ENCODE measurements at regions not wholly inside any gene's neighbourhood (a gene's known extent, or its start where the extent isn't known, plus 50 kb on each side); places are given as distances from the start of the nearest gene placed in this dataset.
"Not testable (repeated sequence)": the region's sequence is repeated elsewhere in the genome, so short reads cannot be mapped to it uniquely, and the experiment has no call there.

DNA sequence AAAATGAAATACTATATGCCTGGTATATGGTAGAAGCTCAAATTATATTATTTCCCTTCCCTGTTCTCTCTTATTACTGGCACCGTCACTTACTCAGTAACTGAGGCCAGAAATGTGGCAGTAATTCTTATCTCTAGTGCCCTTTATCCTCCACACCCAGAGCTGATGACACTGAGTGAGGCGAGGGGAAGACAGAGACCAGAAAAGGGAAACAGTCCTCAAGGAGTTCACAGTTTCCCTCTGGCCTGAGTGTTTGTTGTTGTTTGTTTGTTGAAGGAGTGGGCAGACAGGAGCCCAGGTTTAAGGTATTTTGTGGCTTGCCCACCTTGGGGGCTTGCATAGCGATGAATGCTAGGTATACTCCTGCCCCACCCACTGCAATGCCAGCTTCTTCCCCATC is 101.5 kb upstream of the FNDC3A start:
- Histone ChIP-seq H3K4me1 (ENCODE audit: control insufficient read depth, low read depth, low read length) (peaks cover 31% of the 10 kb centered on the region), H3K36me3 (ENCODE audit: control insufficient read depth, low read depth, low read length) (no peaks in the 10 kb centered on the region), H3K9me3 (ENCODE audit: control insufficient read depth, low read depth, low read length) (no peaks in the 10 kb centered on the region), H3K4me3 (ENCODE audit: low read length) (no peak overlapping the region), H3K27me3 (ENCODE audit: control insufficient read depth, insufficient read depth, low read length) (peaks cover 49% of the 10 kb centered on the region), H3K9ac (ENCODE audit: low read length) (no peak overlapping the region), H3K27ac (ENCODE audit: low read length) (no peak overlapping the region)

DNA sequence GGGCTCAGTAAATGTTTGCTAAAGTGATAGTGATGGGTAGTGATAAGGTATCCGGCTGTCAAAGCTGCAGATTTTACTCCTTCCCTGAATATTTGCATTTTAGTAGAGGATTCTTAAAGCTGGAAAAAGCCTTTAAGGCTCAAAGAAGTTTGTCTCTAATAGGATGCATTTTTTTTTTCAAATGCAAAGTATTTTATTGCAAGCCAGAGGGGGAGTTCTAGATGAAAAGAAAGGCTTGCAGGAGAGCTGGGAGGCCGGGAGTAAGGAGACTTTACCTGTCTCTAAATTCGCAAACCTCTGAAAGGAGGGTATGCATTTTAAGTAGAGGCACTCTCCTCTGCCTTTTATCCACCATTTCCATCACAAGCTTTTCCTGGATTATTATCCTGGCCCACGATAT is 100.7 kb upstream of the FNDC3A start:
- Histone ChIP-seq H3K9me3 (ENCODE audit: control insufficient read depth, low read depth, low read length) (no peaks in the 10 kb centered on the region), H3K4me3 (ENCODE audit: low read length) (peak overlapping the region; percentile 45), H3K9ac (ENCODE audit: low read length) (no peak overlapping the region), H3K27me3 (ENCODE audit: control insufficient read depth, insufficient read depth, low read length) (peaks cover 58% of the 10 kb centered on the region), H3K27ac (ENCODE audit: low read length) (no peak overlapping the region), H3K4me1 (ENCODE audit: control insufficient read depth, low read depth, low read length) (peaks cover 31% of the 10 kb centered on the region), H3K36me3 (ENCODE audit: control insufficient read depth, low read depth, low read length) (no peaks in the 10 kb centered on the region)

- Histone ChIP-seq H3K27me3 (ENCODE audit: control insufficient read depth, insufficient read depth, low read length) (peaks cover 61% of the 10 kb centered on the region), H3K27ac (ENCODE audit: low read length) (no peak overlapping the region), H3K9ac (ENCODE audit: low read length) (no peak overlapping the region), H3K9me3 (ENCODE audit: control insufficient read depth, low read depth, low read length) (no peaks in the 10 kb centered on the region), H3K4me1 (ENCODE audit: control insufficient read depth, low read depth, low read length) (peaks cover 31% of the 10 kb centered on the region), H3K36me3 (ENCODE audit: control insufficient read depth, low read depth, low read length) (no peaks in the 10 kb centered on the region), H3K4me3 (ENCODE audit: low read length) (no peak overlapping the region)
Observed at GRCh38 chr13:48876289-48876688, 99.4 kb upstream of the FNDC3A start.

DNA sequence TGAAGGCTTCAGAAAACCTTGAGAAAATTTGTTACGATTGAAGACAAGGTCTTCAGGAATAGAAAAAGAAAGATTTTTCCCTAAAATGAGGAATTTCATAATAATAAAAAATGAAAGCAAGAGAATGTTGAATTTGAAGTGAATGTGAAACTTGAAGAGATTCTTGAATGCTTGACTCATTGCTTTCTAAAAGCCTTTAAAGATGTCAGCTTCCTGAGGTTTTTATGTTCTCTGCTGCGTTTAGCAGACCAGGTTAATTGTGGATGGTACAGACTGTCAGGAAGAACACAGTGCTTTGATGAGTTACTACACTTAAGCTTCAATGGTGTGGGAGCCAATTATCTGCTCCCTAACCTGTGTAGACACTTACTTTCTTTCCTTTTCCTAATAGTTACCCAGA is 96.3 kb upstream of the FNDC3A start:
- no peaks in the 10 kb centered on the region for H3K9me3 ChIP-seq (ENCODE audit: control insufficient read depth, low read depth, low read length)
- peaks cover 47% of the 10 kb centered on the region for H3K27me3 ChIP-seq (ENCODE audit: control insufficient read depth, insufficient read depth, low read length)
- no peaks in the 10 kb centered on the region for H3K36me3 ChIP-seq (ENCODE audit: control insufficient read depth, low read depth, low read length)
- no peak overlapping the region for H3K4me3 ChIP-seq (ENCODE audit: low read length)
- H3K27ac ChIP-seq (ENCODE audit: low read length) = no peak overlapping the region
- H3K9ac ChIP-seq (ENCODE audit: low read length) = no peak overlapping the region
- H3K4me1 ChIP-seq (ENCODE audit: control insufficient read depth, low read depth, low read length) = peaks cover 17% of the 10 kb centered on the region

DNA sequence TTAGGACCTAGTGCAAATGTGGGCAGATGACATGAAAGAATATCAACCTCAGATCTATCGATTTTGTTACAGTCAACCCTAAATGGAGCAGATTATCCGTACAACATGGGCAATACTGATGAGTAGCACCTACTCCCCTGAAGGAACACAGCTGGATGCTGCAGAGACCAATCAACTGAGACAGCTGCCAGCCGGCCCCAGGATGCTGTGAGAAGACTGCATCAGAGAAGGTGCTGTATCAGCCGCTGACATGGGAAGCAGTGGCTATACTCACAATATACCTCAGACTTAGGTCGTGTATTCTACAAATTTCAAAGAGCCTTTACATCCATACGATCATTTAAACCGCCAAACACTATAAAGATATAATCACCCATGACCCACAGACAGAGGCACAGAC is 95.9 kb upstream of the FNDC3A start:
- H3K4me3 ChIP-seq (ENCODE audit: low read length) = no peak overlapping the region
- H3K36me3 ChIP-seq (ENCODE audit: control insufficient read depth, low read depth, low read length) = no peaks in the 10 kb centered on the region
- H3K9me3 ChIP-seq (ENCODE audit: control insufficient read depth, low read depth, low read length) = no peaks in the 10 kb centered on the region
- peaks cover 13% of the 10 kb centered on the region for H3K4me1 ChIP-seq (ENCODE audit: control insufficient read depth, low read depth, low read length)
- H3K27ac ChIP-seq (ENCODE audit: low read length) = no peak overlapping the region
- peaks cover 45% of the 10 kb centered on the region for H3K27me3 ChIP-seq (ENCODE audit: control insufficient read depth, insufficient read depth, low read length)
- no peak overlapping the region for H3K9ac ChIP-seq (ENCODE audit: low read length)

DNA sequence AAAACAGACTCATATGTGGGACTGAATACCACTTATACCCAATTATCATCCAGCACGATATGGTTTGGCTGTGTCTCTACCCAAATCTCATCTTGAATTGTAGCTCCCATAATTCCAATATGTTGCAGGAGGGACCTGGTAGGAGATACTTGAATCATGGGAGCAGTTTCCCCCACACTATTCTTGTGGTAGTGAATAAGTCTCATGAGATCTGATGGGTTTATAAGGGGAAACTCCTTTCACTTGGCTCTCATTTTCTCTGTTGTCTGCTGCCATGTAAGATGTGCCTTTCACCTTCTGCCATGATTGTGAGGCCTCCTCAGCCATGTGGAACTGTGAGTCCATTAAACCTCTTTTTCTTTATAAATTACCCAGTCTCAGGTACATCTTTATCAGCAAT is 91.9 kb upstream of the FNDC3A start:
- H3K4me1 ChIP-seq (ENCODE audit: control insufficient read depth, low read depth, low read length) = not testable (repeated sequence)

GRCh38 chr13:48885027-48885395 is 90.7 kb upstream of the FNDC3A start:
- peaks cover 4% of the 10 kb centered on the region for H3K27me3 ChIP-seq (ENCODE audit: control insufficient read depth, insufficient read depth, low read length)
- H3K9ac ChIP-seq (ENCODE audit: low read length) = no peak overlapping the region
- no peaks in the 10 kb centered on the region for H3K9me3 ChIP-seq (ENCODE audit: control insufficient read depth, low read depth, low read length)
- H3K4me3 ChIP-seq (ENCODE audit: low read length) = no peak overlapping the region
- no peaks in the 10 kb centered on the region for H3K4me1 ChIP-seq (ENCODE audit: control insufficient read depth, low read depth, low read length)
- no peaks in the 10 kb centered on the region for H3K36me3 ChIP-seq (ENCODE audit: control insufficient read depth, low read depth, low read length)
- H3K27ac ChIP-seq (ENCODE audit: low read length) = no peak overlapping the region

More for the DNA sequence above, 91.9 kb upstream of the FNDC3A start:
- not testable (repeated sequence) for H3K9ac ChIP-seq (ENCODE audit: low read length); H3K4me3 ChIP-seq (ENCODE audit: low read length); H3K36me3 ChIP-seq (ENCODE audit: control insufficient read depth, low read depth, low read length); H3K9me3 ChIP-seq (ENCODE audit: control insufficient read depth, low read depth, low read length); H3K27ac ChIP-seq (ENCODE audit: low read length)
- peaks cover 13% of the 10 kb centered on the region for H3K27me3 ChIP-seq (ENCODE audit: control insufficient read depth, insufficient read depth, low read length)

GRCh38 chr13:48888613-48889012 is 87.1 kb upstream of the FNDC3A start:
- Histone ChIP-seq H3K27ac (ENCODE audit: low read length) (no peak overlapping the region), H3K9ac (ENCODE audit: low read length) (no peak overlapping the region), H3K36me3 (ENCODE audit: control insufficient read depth, low read depth, low read length) (no peaks in the 10 kb centered on the region), H3K4me3 (ENCODE audit: low read length) (no peak overlapping the region), H3K4me1 (ENCODE audit: control insufficient read depth, low read depth, low read length) (no peaks in the 10 kb centered on the region), H3K27me3 (ENCODE audit: control insufficient read depth, insufficient read depth, low read length) (no peaks in the 10 kb centered on the region), H3K9me3 (ENCODE audit: control insufficient read depth, low read depth, low read length) (no peaks in the 10 kb centered on the region)

GRCh38 chr13:48890391-48890790 is 85.3 kb upstream of the FNDC3A start:
- H3K36me3 ChIP-seq (ENCODE audit: control insufficient read depth, low read depth, low read length) = no peaks in the 10 kb centered on the region
- H3K9ac ChIP-seq (ENCODE audit: low read length) = no peak overlapping the region
- H3K27ac ChIP-seq (ENCODE audit: low read length) = no peak overlapping the region
- H3K4me1 ChIP-seq (ENCODE audit: control insufficient read depth, low read depth, low read length) = no peaks in the 10 kb centered on the region
- no peak overlapping the region for H3K4me3 ChIP-seq (ENCODE audit: low read length)
- H3K27me3 ChIP-seq (ENCODE audit: control insufficient read depth, insufficient read depth, low read length) = no peaks in the 10 kb centered on the region
- H3K9me3 ChIP-seq (ENCODE audit: control insufficient read depth, low read depth, low read length) = no peaks in the 10 kb centered on the region

GRCh38 chr13:48891586-48891985 is 84.1 kb upstream of the FNDC3A start:
- Histone ChIP-seq H3K4me1 (ENCODE audit: control insufficient read depth, low read depth, low read length) (no peaks in the 10 kb centered on the region), H3K36me3 (ENCODE audit: control insufficient read depth, low read depth, low read length) (no peaks in the 10 kb centered on the region), H3K9ac (ENCODE audit: low read length) (no peak overlapping the region), H3K27ac (ENCODE audit: low read length) (no peak overlapping the region), H3K4me3 (ENCODE audit: low read length) (no peak overlapping the region), H3K27me3 (ENCODE audit: control insufficient read depth, insufficient read depth, low read length) (no peaks in the 10 kb centered on the region), H3K9me3 (ENCODE audit: control insufficient read depth, low read depth, low read length) (no peaks in the 10 kb centered on the region)

GRCh38 chr13:48892053-48892687 is 83.5 kb upstream of the FNDC3A start:
- no peak overlapping the region for H3K9ac ChIP-seq (ENCODE audit: low read length)

GRCh38 chr13:48892688-48893075 is 83.0 kb upstream of the FNDC3A start:
- no peaks in the 10 kb centered on the region for H3K4me1 ChIP-seq (ENCODE audit: control insufficient read depth, low read depth, low read length)
- no peak overlapping the region for H3K27ac ChIP-seq (ENCODE audit: low read length)
- H3K27me3 ChIP-seq (ENCODE audit: control insufficient read depth, insufficient read depth, low read length) = no peaks in the 10 kb centered on the region
- no peaks in the 10 kb centered on the region for H3K36me3 ChIP-seq (ENCODE audit: control insufficient read depth, low read depth, low read length)
- H3K4me3 ChIP-seq (ENCODE audit: low read length) = no peak overlapping the region
- H3K9ac ChIP-seq (ENCODE audit: low read length) = no peak overlapping the region
- H3K9me3 ChIP-seq (ENCODE audit: control insufficient read depth, low read depth, low read length) = no peaks in the 10 kb centered on the region

More at GRCh38 chr13:48892053-48892687, 83.5 kb upstream of the FNDC3A start:
- Histone ChIP-seq H3K4me1 (ENCODE audit: control insufficient read depth, low read depth, low read length) (no peaks in the 10 kb centered on the region), H3K27ac (ENCODE audit: low read length) (no peak overlapping the region), H3K36me3 (ENCODE audit: control insufficient read depth, low read depth, low read length) (no peaks in the 10 kb centered on the region), H3K27me3 (ENCODE audit: control insufficient read depth, insufficient read depth, low read length) (no peaks in the 10 kb centered on the region), H3K9me3 (ENCODE audit: control insufficient read depth, low read depth, low read length) (no peaks in the 10 kb centered on the region), H3K4me3 (ENCODE audit: low read length) (no peak overlapping the region)

Data from iPS-18a (cell line).